HepG2 (cell line): ENCODE measurements at regions not wholly inside any gene's neighbourhood (a gene's known extent, or its start where the extent isn't known, plus 50 kb on each side); places are given as distances from the start of the nearest gene placed in this dataset.
A peak's percentile ranks its signal among the peaks of the same experiment; 100 is the strongest.

Experiments
- ATAC-seq: fragments of 200-7000 bp; cut with Tn5 transposase; 3 replicates; pipeline ENCODE4 v1.9.1; 2020; ENCODE audit warnings: mild to moderate bottlenecking, moderate library complexity
- BruUV-seq: library from RNA; stranded (reverse); fragments of 400-500 nt; replicated peaks from 2 replicates; lab custom pipeline; 2021; lab: Mats Ljungman, UMichigan
- CTCF ChIA-PET: fragments of 300-600 bp; formaldehyde crosslinking; extraction: SDS; loops from one replicate; lab custom pipeline; 2021; ENCODE audit warnings: low total read pairs, inconsistent platforms, low intra/inter-chr PET ratio; lab: Yijun Ruan, JAX
- POLR2A ChIA-PET: fragments of 350-600 bp; sonication (Branson Sonifier 250); formaldehyde crosslinking; loops from one replicate; lab custom pipeline; 2020; ENCODE audit warnings: antibody characterized with exemption, inconsistent platforms; lab: Yijun Ruan, JAX
- DNase-seq: peaks from one replicate; pipeline ENCODE4 v3.0.0-alpha.2; 2015; ENCODE audit warnings: low spot score
- FAIRE-seq: peaks from 3 replicates; lab custom pipeline; 2011; peaks lifted over from hg19 to GRCh38; lab: Jason Lieb, UNC
- H2AFZ ChIP-seq: one replicate; pipeline ENCODE4 v1.6.1; 2011; ENCODE audit warnings: low read length, inconsistent platforms
- H3K27ac ChIP-seq: fragments of 300-600 bp; 3 replicates; pipeline ENCODE4 v1.8.0; 2011; ENCODE audit warnings: mixed run types, mild to moderate bottlenecking, mixed read lengths, low read length, inconsistent platforms; ENCODE audit not compliant: insufficient read depth; ENCODE audit errors: extremely low read length
- H3K27me3 ChIP-seq, 2 experiments: fragments of 200-600 bp in 1 of 2; 2 replicates in 1 of 2; 3 replicates in 1 of 2; pipeline versions ENCODE4 v1.6.0 to v1.8.0; 2011; ENCODE audit warnings: low read length in 2 of 2, mild to moderate bottlenecking in 2 of 2, moderate library complexity in 2 of 2, inconsistent platforms in 1 of 2; ENCODE audit not compliant: insufficient read depth in 2 of 2, control insufficient read depth in 1 of 2
- H3K36me3 ChIP-seq, 2 experiments: fragments of 200-600 bp in 1 of 2; replicated peaks in 1 of 2; 2 replicates in 1 of 2; 3 replicates in 1 of 2; pipeline versions ENCODE4 v1.5.1 to v1.8.0; 2011; ENCODE audit warnings: low read length in 2 of 2, inconsistent platforms in 1 of 2; ENCODE audit not compliant: insufficient read depth in 2 of 2, control insufficient read depth in 1 of 2
- H3K4me1 ChIP-seq: 2 replicates; pipeline ENCODE4 v1.5.1; 2012; ENCODE audit warnings: low read length, inconsistent platforms; ENCODE audit not compliant: insufficient read depth
- H3K4me2 ChIP-seq: 2 replicates; pipeline ENCODE4 v1.6.0; 2011; ENCODE audit warnings: low read depth, low read length, inconsistent platforms
- H3K4me3 ChIP-seq, 3 experiments: fragments of 200-600 bp in 1 of 3; sonication (generic), shearing (Covaris generic) in 1 of 3; replicated peaks in 1 of 3; 2 replicates each; pipeline ENCODE4 v1.5.1; 2011 to 2016; ENCODE audit warnings: low read length in 3 of 3, inconsistent platforms in 2 of 3, low read depth in 2 of 3, mild to moderate bottlenecking in 2 of 3, control low read depth in 1 of 3, mixed read lengths in 1 of 3; ENCODE audit not compliant: insufficient read depth in 1 of 3
- H3K79me2 ChIP-seq: one replicate; pipeline ENCODE4 v1.6.1; 2011; ENCODE audit warnings: low read length, inconsistent platforms; ENCODE audit not compliant: insufficient read depth
- H3K9ac ChIP-seq: 2 replicates; pipeline ENCODE4 v1.6.0; 2011; ENCODE audit warnings: mild to moderate bottlenecking, low read depth, low read length, inconsistent platforms; ENCODE audit not compliant: insufficient read depth
- H3K9me3 ChIP-seq: 2 replicates; pipeline ENCODE4 v1.5.1; 2012; ENCODE audit warnings: mild to moderate bottlenecking, low read length
- H4K20me1 ChIP-seq: 2 replicates; pipeline ENCODE4 v1.6.0; 2011; ENCODE audit warnings: inconsistent platforms, mild to moderate bottlenecking, low read length, moderate library complexity; ENCODE audit not compliant: insufficient read depth
- ELK4 ChIP-seq: sonication (generic); formaldehyde crosslinking; IDR thresholded peaks from 2 replicates; pipeline ENCODE4 v1.9.0; 2021; ENCODE audit warnings: missing genetic modification reagents, borderline replicate concordance
- MBD4 ChIP-seq: IDR thresholded peaks from 2 replicates; pipeline ENCODE4 v1.6.1; 2012; ENCODE audit warnings: low read length, inconsistent platforms, borderline replicate concordance
- MEIS2 ChIP-seq: sonication (generic); formaldehyde crosslinking; IDR thresholded peaks from 2 replicates; pipeline ENCODE4 v1.9.0; 2021; ENCODE audit warnings: mild to moderate bottlenecking, missing genetic modification reagents
- NFE2 ChIP-seq: sonication (generic); formaldehyde crosslinking; IDR thresholded peaks from 2 replicates; pipeline ENCODE4 v1.4.0; 2020; ENCODE audit warnings: missing genetic modification reagents
- NFE2L2 ChIP-seq: fragments of 150-350 bp; IDR thresholded peaks from 2 replicates; pipeline ENCODE4 v1.6.1; 2014; ENCODE audit warnings: low read length
- SETDB1 ChIP-seq: sonication (generic); formaldehyde crosslinking; IDR thresholded peaks from 2 replicates; pipeline ENCODE4 v1.5.1; 2020; ENCODE audit warnings: missing genetic modification reagents, mild to moderate bottlenecking, borderline replicate concordance
- SRSF4 ChIP-seq: fragments of 200-400 bp; formaldehyde crosslinking; IDR thresholded peaks from one replicate; pipeline ENCODE4 v1.6.1; 2018; ENCODE audit warnings: mild to moderate bottlenecking, low read depth, low read length, moderate library complexity; ENCODE audit not compliant: poor library complexity, severe bottlenecking
- ZBTB39 ChIP-seq: sonication (generic); formaldehyde crosslinking; IDR thresholded peaks from 2 replicates; pipeline ENCODE4 v1.5.0; 2020; ENCODE audit warnings: missing genetic modification reagents
- ZNF160 ChIP-seq: sonication (generic); formaldehyde crosslinking; IDR thresholded peaks from 2 replicates; pipeline ENCODE4 v1.8.0; 2022; ENCODE audit warnings: mild to moderate bottlenecking, inconsistent platforms, missing genetic modification reagents
- ZNF180 ChIP-seq: sonication (generic); formaldehyde crosslinking; IDR thresholded peaks from 2 replicates; pipeline ENCODE4 v1.4.0; 2020; ENCODE audit warnings: low read depth, missing genetic modification reagents, borderline replicate concordance
- ZNF383 ChIP-seq: sonication (generic); formaldehyde crosslinking; IDR thresholded peaks from 2 replicates; pipeline ENCODE4 v1.4.0; 2020; ENCODE audit warnings: missing genetic modification reagents, mild to moderate bottlenecking, borderline replicate concordance
- ZNF431 ChIP-seq: sonication (generic); formaldehyde crosslinking; IDR thresholded peaks from 2 replicates; pipeline ENCODE4 v1.9.0; 2022; ENCODE audit warnings: missing genetic modification reagents, low read depth, mild to moderate bottlenecking, borderline replicate concordance
- WGBS: methylation state at CpG from one replicate; pipeline ENCODE4 v1.1.6; 2017; ENCODE audit warnings: low lambda C conversion rate; 5-methylcytosine and 5-hydroxymethylcytosine counted together
- in situ Hi-C: cut with HindIII; loops from 2 replicates; pipeline ENCODE4 v1.10.0; 2017; ENCODE audit warnings: low pct_unique_long_range_greater_than_20kb; ENCODE audit not compliant: extremely low pct_ligation_motif_present
- intact Hi-C: fragments of 100-400 bp; cut with micrococcal nuclease; formaldehyde crosslinking; loops from one replicate; pipeline ENCODE4 v1.10.0; 2022; ENCODE audit not compliant: unreplicated experiment
- TF ChIP-seq, protein P1 (sequence below): sonication (generic); formaldehyde crosslinking; IDR thresholded peaks from 2 replicates; pipeline ENCODE4 v1.8.0; 2022; ENCODE audit warnings: mild to moderate bottlenecking, missing genetic modification reagents, moderate library complexity

DNA sequence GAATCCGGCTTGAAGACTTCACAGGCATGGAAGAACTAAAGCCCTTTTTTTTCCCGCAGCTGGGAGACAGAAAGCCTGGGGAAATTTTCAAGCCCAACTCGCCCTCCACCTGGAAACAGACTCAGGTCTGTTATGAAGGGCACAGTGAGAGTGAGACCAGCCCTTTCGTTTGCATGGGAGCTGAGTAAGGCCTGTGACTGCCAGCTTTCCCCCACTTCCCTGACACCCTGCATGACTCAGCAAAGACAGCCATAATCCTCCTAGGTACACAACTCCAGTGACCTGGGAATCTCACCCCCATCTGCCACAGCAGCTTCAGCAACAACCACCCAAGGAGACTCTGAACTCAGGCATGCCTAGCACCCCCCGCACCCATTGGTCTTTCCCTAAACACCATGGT, 87.6 kb upstream of the ZNF91 start:
- no peak overlapping the region for H3K4me2 ChIP-seq
- intact Hi-C loops (no loop called here), in situ Hi-C loops (no loop called here)
- H3K27ac ChIP-seq, result no peak overlapping the region
- H4K20me1 ChIP-seq, result no peaks in the 10 kb centered on the region
- no TSS peak for BruUV-seq
- no peaks in the 10 kb centered on the region for H3K4me1 ChIP-seq
- H3K9ac ChIP-seq, result no peak overlapping the region
- H3K79me2 ChIP-seq, result no peaks in the 10 kb centered on the region
- peaks cover 95% of the 10 kb centered on the region for H3K9me3 ChIP-seq
- TF ChIP-seq SETDB1 (CRISPR knock-in tag), result no peak
- no peak for TF ChIP-seq NFE2
- TF ChIP-seq NFE2L2, result peak; percentile 25; the same call in 1 of the 2 replicates
- FAIRE-seq (no peak), ATAC-seq (no peak), DNase-seq (no peak)
- H3K4me3 ChIP-seq, result no peak overlapping the region
- H3K27me3 ChIP-seq, result no peaks in the 10 kb centered on the region
- ChIA-PET POLR2A (no interaction called here), CTCF (no interaction called here)
- no peaks in the 10 kb centered on the region for H3K36me3 ChIP-seq
- H2AFZ ChIP-seq, result no peak overlapping the region
- 0% methylated on average over 4 of the region's 5 CpGs for whole genome bisulfite sequencing

- no peak for DNase-seq
- no peak overlapping the region for H2AFZ ChIP-seq
- POLR2A ChIA-PET, result no interaction called here
- in situ Hi-C loops, result no loop called here
- H3K27ac ChIP-seq, result no peak overlapping the region
- no peak overlapping the region for H3K9ac ChIP-seq
- no peak for FAIRE-seq
- no peaks in the 10 kb centered on the region for H3K36me3 ChIP-seq
- H3K9me3 ChIP-seq, result peaks cover 98% of the 10 kb centered on the region
- no peaks in the 10 kb centered on the region for H3K4me1 ChIP-seq
- ATAC-seq, result no peak
- H4K20me1 ChIP-seq, result no peaks in the 10 kb centered on the region
- WGBS, result 5% methylated on average over 2 of the region's 2 CpGs
- intact Hi-C loops, result no loop called here
- BruUV-seq, result no TSS peak
- H3K79me2 ChIP-seq, result no peaks in the 10 kb centered on the region
- no peak overlapping the region for H3K4me3 ChIP-seq
- H3K4me2 ChIP-seq, result no peak overlapping the region
- CTCF ChIA-PET, result no interaction called here
- no peaks in the 10 kb centered on the region for H3K27me3 ChIP-seq
- no peak for TF ChIP-seq ZNF180 (CRISPR knock-in tag)
- TF ChIP-seq, protein P1, sequence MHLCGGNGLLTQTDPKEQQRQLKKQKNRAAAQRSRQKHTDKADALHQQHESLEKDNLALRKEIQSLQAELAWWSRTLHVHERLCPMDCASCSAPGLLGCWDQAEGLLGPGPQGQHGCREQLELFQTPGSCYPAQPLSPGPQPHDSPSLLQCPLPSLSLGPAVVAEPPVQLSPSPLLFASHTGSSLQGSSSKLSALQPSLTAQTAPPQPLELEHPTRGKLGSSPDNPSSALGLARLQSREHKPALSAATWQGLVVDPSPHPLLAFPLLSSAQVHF (CRISPR knock-in tag), result no peak
- no peak for TF ChIP-seq ZBTB39
- no peak for TF ChIP-seq ZNF431 (CRISPR knock-in tag)
- TF ChIP-seq ZNF160 (CRISPR knock-in tag), result no peak
- TF ChIP-seq SRSF4, result no peak
- TF ChIP-seq ZNF383 (CRISPR knock-in tag), result no peak
- TF ChIP-seq MEIS2 (CRISPR knock-in tag), result no peak
- no peak for TF ChIP-seq ELK4 (CRISPR knock-in tag)
- no peak for TF ChIP-seq MBD4
Observed at GRCh38 chr19:23481043-23481442, 85.8 kb upstream of the ZNF91 start.
